ENCODE measurements at regions not wholly inside any gene's neighbourhood (a gene's known extent, or its start where the extent isn't known, plus 50 kb on each side); places are given as distances from the start of the nearest gene placed in this dataset.

GRCh38 chr12:98198261-98198982 is 317.0 kb upstream of the TMPO start:
- TF ChIP-seq ZNF274 (IDR thresholded peaks at IDR 0.05; ENCODE audit: low read depth, low read length) (no peak), SUZ12 (IDR thresholded peaks at IDR 0.05; ENCODE audit: extremely low read depth, insufficient read depth, insufficient read length) (no peak), YY1 (IDR thresholded peaks at IDR 0.05; ENCODE audit: insufficient read depth, insufficient read length) (no peak)

All from NT2/D1 (cell line).